GM21786 (cell line): ENCODE measurements at regions not wholly inside any gene's neighbourhood (a gene's known extent, or its start where the extent isn't known, plus 50 kb on each side); places are given as distances from the start of the nearest gene placed in this dataset.

ENCODE experiments used
- ATAC-seq: cut with Tn5 transposase; IDR thresholded peaks from one replicate; pipeline ENCODE4 v1.9.1; 2021; ENCODE audit not compliant: unreplicated experiment

GRCh38 chr2:9156483-9156882, 50.1 kb upstream of the ASAP2 start:
- no peak for ATAC-seq

- no peak for ATAC-seq
Observed at GRCh38 chr2:9154061-9154460, 52.6 kb upstream of the ASAP2 start.

- no peak for ATAC-seq
Observed at GRCh38 chr2:9153643-9153980, 53.0 kb upstream of the ASAP2 start.

- ATAC-seq = no peak
Observed at GRCh38 chr2:9152975-9153642, 53.5 kb upstream of the ASAP2 start.

GRCh38 chr2:9150906-9151305, 55.7 kb upstream of the ASAP2 start:
- ATAC-seq = no peak

GRCh38 chr2:9150568-9150900, 56.1 kb upstream of the ASAP2 start:
- no peak for ATAC-seq

GRCh38 chr2:9149726-9150567, 56.7 kb upstream of the ASAP2 start:
- no peak for ATAC-seq

GRCh38 chr2:9149388-9149660, 57.3 kb upstream of the ASAP2 start:
- ATAC-seq = no peak

GRCh38 chr2:9146646-9147045, 60.0 kb upstream of the ASAP2 start:
- no peak for ATAC-seq

GRCh38 chr2:9145752-9146430, 60.7 kb upstream of the ASAP2 start:
- ATAC-seq = no peak

GRCh38 chr2:9145109-9145751, 61.4 kb upstream of the ASAP2 start:
- ATAC-seq = no peak

- no peak for ATAC-seq
Observed at GRCh38 chr2:9144617-9145016, 62.0 kb upstream of the ASAP2 start.

- ATAC-seq = no peak
Observed at GRCh38 chr2:9144046-9144445, 62.6 kb upstream of the ASAP2 start.

- ATAC-seq = no peak
Observed at GRCh38 chr2:9143264-9143815, 63.3 kb upstream of the ASAP2 start.

GRCh38 chr2:9142551-9143263, 63.9 kb upstream of the ASAP2 start:
- peak; percentile 79 for ATAC-seq

- no peak for ATAC-seq
Observed at GRCh38 chr2:9141706-9142460, 64.7 kb upstream of the ASAP2 start.

GRCh38 chr2:9141091-9141667, 65.4 kb upstream of the ASAP2 start:
- ATAC-seq = no peak

GRCh38 chr2:9140645-9141044, 66.0 kb upstream of the ASAP2 start:
- no peak for ATAC-seq

- peak; percentile 47 for ATAC-seq
Observed at GRCh38 chr2:9139491-9140443, 66.8 kb upstream of the ASAP2 start.
